ENCODE measurements at regions not wholly inside any gene's neighbourhood (a gene's known extent, or its start where the extent isn't known, plus 50 kb on each side); places are given as distances from the start of the nearest gene placed in this dataset.

- DNase-seq (ENCODE audit: low spot score): no peak
- no peak for TF ChIP-seq CTCF (IDR thresholded peaks at IDR 0.05)
- no peak overlapping the region for H3K27ac ChIP-seq
- H3K4me3 ChIP-seq: no peak overlapping the region
These were observed 365.1 kb upstream of the MTPN start for GRCh38 chr7:136342251-136342650.

- DNase-seq (ENCODE audit: low spot score): no peak
- no peak for TF ChIP-seq CTCF (IDR thresholded peaks at IDR 0.05)
- no peak overlapping the region for H3K27ac ChIP-seq
- H3K4me3 ChIP-seq: no peak overlapping the region
These were observed 362.3 kb upstream of the MTPN start for GRCh38 chr7:136339464-136339863.

- TF ChIP-seq CTCF (IDR thresholded peaks at IDR 0.05): no peak
- Histone ChIP-seq H3K4me3 (no peak overlapping the region), H3K27ac (no peak overlapping the region)
- DNase-seq (ENCODE audit: low spot score): no peak
These were observed 359.8 kb upstream of the MTPN start for GRCh38 chr7:136336932-136337331.

GRCh38 chr7:136333636-136334035 is 356.5 kb upstream of the MTPN start:
- Histone ChIP-seq H3K27ac (no peak overlapping the region), H3K4me3 (no peak overlapping the region)
- no peak for DNase-seq (ENCODE audit: low spot score)
- TF ChIP-seq CTCF (IDR thresholded peaks at IDR 0.05): no peak

GRCh38 chr7:136326045-136326609 is 349.0 kb upstream of the MTPN start:
- TF ChIP-seq CTCF (IDR thresholded peaks at IDR 0.05): no peak
- DNase-seq (ENCODE audit: low spot score): no peak
- H3K4me3 ChIP-seq: no peak overlapping the region
- H3K27ac ChIP-seq: no peak overlapping the region

- H3K27ac ChIP-seq: no peak overlapping the region
- no peak overlapping the region for H3K4me3 ChIP-seq
- no peak for DNase-seq (ENCODE audit: low spot score)
- no peak for TF ChIP-seq CTCF (IDR thresholded peaks at IDR 0.05)
These were observed 348.4 kb upstream of the MTPN start for GRCh38 chr7:136325578-136325977.

- no peak overlapping the region for H3K27ac ChIP-seq
These were observed 347.9 kb upstream of the MTPN start for GRCh38 chr7:136325027-136325426.

More at GRCh38 chr7:136325027-136325426, 347.9 kb upstream of the MTPN start:
- no peak overlapping the region for H3K4me3 ChIP-seq
- no peak for TF ChIP-seq CTCF (IDR thresholded peaks at IDR 0.05)
- no peak for DNase-seq (ENCODE audit: low spot score)
